H1 (cell line): ENCODE measurements at regions not wholly inside any gene's neighbourhood (a gene's known extent, or its start where the extent isn't known, plus 50 kb on each side); places are given as distances from the start of the nearest gene placed in this dataset.

ENCODE experiments used
- CTCF ChIA-PET: fragments of 300-600 bp; sonication (Branson Sonifier 250); formaldehyde crosslinking; loops from one replicate; lab custom pipeline; 2021; ENCODE audit not compliant: partially characterized antibody; lab: Charles Lee
- POLR2A ChIA-PET: fragments of 300-600 bp; sonication (Branson Sonifier 250); formaldehyde crosslinking; loops from one replicate; lab custom pipeline; 2021; ENCODE audit warnings: inconsistent platforms; ENCODE audit not compliant: partially characterized antibody; lab: Charles Lee
- DNase-seq, 2 experiments: peaks; one replicate each; pipeline versions ENCODE4 v3.0.0 to v3.0.0-alpha.2; 2010 to 2022; ENCODE audit warnings: low spot score in 2 of 2, low read depth in 1 of 2, mixed read lengths in 1 of 2
- FAIRE-seq: peaks from 2 replicates; lab custom pipeline; 2011; peaks lifted over from hg19 to GRCh38; lab: Jason Lieb, UNC
- H2AFZ ChIP-seq: 2 replicates; pipeline ENCODE4 v1.8.1; 2012; ENCODE audit warnings: low read length, inconsistent platforms
- H2AK5ac ChIP-seq: 2 replicates; pipeline ENCODE4 v1.6.1; 2013; ENCODE audit warnings: low read depth, low read length
- H2BK120ac ChIP-seq: replicated peaks from 2 replicates; pipeline ENCODE3; 2013; ENCODE audit warnings: low read depth, low read length, inconsistent platforms
- H2BK12ac ChIP-seq: 2 replicates; pipeline ENCODE4 v1.6.1; 2013; ENCODE audit warnings: low read depth, low read length
- H2BK15ac ChIP-seq: 2 replicates; pipeline ENCODE4 v1.6.1; 2013; ENCODE audit warnings: low read length
- H2BK20ac ChIP-seq: 2 replicates; pipeline ENCODE4 v1.6.1; 2013; ENCODE audit warnings: low read length
- H2BK5ac ChIP-seq: 2 replicates; pipeline ENCODE4 v1.6.1; 2013; ENCODE audit warnings: low read depth, low read length
- H3K14ac ChIP-seq: 2 replicates; pipeline ENCODE4 v1.6.1; 2013; ENCODE audit warnings: inconsistent platforms; ENCODE audit not compliant: insufficient read length
- H3K18ac ChIP-seq: 2 replicates; pipeline ENCODE4 v1.6.1; 2013; ENCODE audit warnings: low read length; ENCODE audit errors: extremely low read depth
- H3K23ac ChIP-seq: 2 replicates; pipeline ENCODE4 v1.6.1; 2013; ENCODE audit warnings: inconsistent platforms; ENCODE audit not compliant: insufficient read length
- H3K23me2 ChIP-seq: 2 replicates; pipeline ENCODE4 v1.6.1; 2013; ENCODE audit warnings: low read depth, low read length
- H3K27ac ChIP-seq: 2 replicates; pipeline ENCODE4 v1.6.1; 2011; ENCODE audit warnings: low read depth, low read length, inconsistent platforms
- H3K27me3 ChIP-seq, 4 experiments: replicated peaks in 1 of 4; 1 replicate in 1 of 4; 2 replicates in 3 of 4; pipeline versions ENCODE4 v1.6.1 to v1.8.1; 2011 to 2013; ENCODE audit warnings: low read length in 3 of 4, mild to moderate bottlenecking in 3 of 4, inconsistent platforms in 2 of 4, mixed read lengths in 2 of 4, moderate library complexity in 1 of 4; ENCODE audit not compliant: control insufficient read depth in 3 of 4, insufficient read depth in 3 of 4; ENCODE audit errors: extremely low read depth in 1 of 4
- H3K36me3 ChIP-seq, 4 experiments: 2 replicates each; pipeline versions ENCODE4 v1.6.1 to v1.8.1; 2011 to 2013; ENCODE audit warnings: mild to moderate bottlenecking in 4 of 4, low read length in 3 of 4, moderate library complexity in 2 of 4, control low read depth in 1 of 4, inconsistent platforms in 1 of 4; ENCODE audit not compliant: insufficient read depth in 4 of 4, control insufficient read depth in 2 of 4
- H3K4ac ChIP-seq: replicated peaks from 2 replicates; pipeline ENCODE3; 2013; ENCODE audit warnings: low read length, low read depth, mixed read lengths, inconsistent platforms; ENCODE audit not compliant: insufficient read length
- H3K4me1 ChIP-seq, 4 experiments: replicated peaks in 1 of 4; 1 replicate in 1 of 4; 2 replicates in 3 of 4; pipeline versions ENCODE4 v1.6.1 to v1.8.1; 2011 to 2013; ENCODE audit warnings: low read length in 3 of 4, inconsistent platforms in 2 of 4, mixed read lengths in 1 of 4; ENCODE audit not compliant: insufficient read depth in 4 of 4, control insufficient read depth in 3 of 4
- H3K4me2 ChIP-seq, 2 experiments: 2 replicates each; pipeline versions ENCODE4 v1.6.1 to v1.8.1; 2011 to 2013; ENCODE audit warnings: low read depth in 2 of 2, low read length in 2 of 2, control low read depth in 1 of 2, inconsistent platforms in 1 of 2, mild to moderate bottlenecking in 1 of 2; ENCODE audit not compliant: insufficient read depth in 1 of 2
- H3K4me3 ChIP-seq, 4 experiments: fragments of 200-600, 300-600 bp in 1 of 4; sonication (generic), shearing (Covaris generic), sonication (Bioruptor Twin) in 1 of 4; 2 replicates each; pipeline versions ENCODE4 v1.5.1 to v1.8.1; 2011 to 2016; ENCODE audit warnings: low read length in 4 of 4, low read depth in 3 of 4, control low read depth in 2 of 4, inconsistent platforms in 2 of 4, mild to moderate bottlenecking in 2 of 4, mixed read lengths in 1 of 4, moderate library complexity in 1 of 4; ENCODE audit not compliant: insufficient read depth in 2 of 4; ENCODE audit errors: extremely low read depth in 1 of 4
- H3K56ac ChIP-seq: replicated peaks from 2 replicates; pipeline ENCODE3; 2013; ENCODE audit warnings: low read depth, mild to moderate bottlenecking, mixed read lengths, low read length, inconsistent platforms; ENCODE audit not compliant: insufficient read length
- H3K79me1 ChIP-seq: 2 replicates; pipeline ENCODE4 v1.6.1; 2013; ENCODE audit warnings: low read depth, low read length, control low read depth
- H3K79me2 ChIP-seq, 2 experiments: 2 replicates each; pipeline versions ENCODE4 v1.6.1 to v1.8.1; 2012 to 2013; ENCODE audit warnings: low read length in 2 of 2, mild to moderate bottlenecking in 2 of 2, inconsistent platforms in 1 of 2; ENCODE audit not compliant: insufficient read depth in 2 of 2, control insufficient read depth in 1 of 2
- H3K9ac ChIP-seq, 4 experiments: replicated peaks in 1 of 4; 1 replicate in 1 of 4; 2 replicates in 3 of 4; pipeline versions ENCODE4 v1.6.1 to v1.8.1; 2011 to 2013; ENCODE audit warnings: low read depth in 3 of 4, low read length in 3 of 4, control low read depth in 2 of 4, mild to moderate bottlenecking in 2 of 4, moderate library complexity in 2 of 4, inconsistent platforms in 1 of 4; ENCODE audit errors: extremely low read depth in 1 of 4
- H3K9me3 ChIP-seq, 2 experiments: 2 replicates each; pipeline versions ENCODE4 v1.6.1 to v1.8.1; 2012 to 2013; ENCODE audit warnings: mild to moderate bottlenecking in 2 of 2, moderate library complexity in 2 of 2, control low read depth in 1 of 2, inconsistent platforms in 1 of 2, low read depth in 1 of 2, low read length in 1 of 2, mixed read lengths in 1 of 2; ENCODE audit not compliant: insufficient read depth in 2 of 2
- H4K20me1 ChIP-seq, 2 experiments: replicated peaks in 1 of 2; 2 replicates each; pipeline versions ENCODE3 to v1.8.1; 2011 to 2013; ENCODE audit warnings: inconsistent platforms in 2 of 2, low read length in 2 of 2, mild to moderate bottlenecking in 1 of 2; ENCODE audit not compliant: insufficient read depth in 2 of 2, control insufficient read depth in 1 of 2
- H4K5ac ChIP-seq: 2 replicates; pipeline ENCODE4 v1.6.1; 2013; ENCODE audit warnings: low read length, low read depth, mixed read lengths, inconsistent platforms; ENCODE audit not compliant: insufficient read length
- H4K8ac ChIP-seq: 2 replicates; pipeline ENCODE4 v1.8.0; 2013; ENCODE audit warnings: mild to moderate bottlenecking, moderate library complexity, low read length, inconsistent platforms; ENCODE audit not compliant: insufficient read depth; ENCODE audit errors: extremely low read depth
- H4K91ac ChIP-seq: replicated peaks from 2 replicates; pipeline ENCODE3; 2013; ENCODE audit warnings: low read length, mixed read lengths, inconsistent platforms; ENCODE audit not compliant: insufficient read length
- EP300 ChIP-seq, 2 experiments: IDR thresholded peaks; 1 replicate in 1 of 2; 2 replicates in 1 of 2; pipeline ENCODE4 v1.6.1; 2011 to 2012; ENCODE audit warnings: low read depth in 2 of 2, low read length in 2 of 2, mild to moderate bottlenecking in 2 of 2, borderline replicate concordance in 1 of 2, inconsistent platforms in 1 of 2, moderate library complexity in 1 of 2
- FOSL1 ChIP-seq: IDR thresholded peaks from 2 replicates; pipeline ENCODE4 v1.6.1; 2011; ENCODE audit warnings: mild to moderate bottlenecking, low read depth, low read length, moderate library complexity; ENCODE audit not compliant: insufficient read depth
- KDM1A ChIP-seq: fragments of 200-600, 300-600 bp; sonication (generic); IDR thresholded peaks from 2 replicates; pipeline ENCODE4 v1.7.1; 2016; ENCODE audit warnings: mild to moderate bottlenecking, low read length, borderline replicate concordance
- POLR2A ChIP-seq, 2 experiments: IDR thresholded peaks; 1 replicate in 1 of 2; 2 replicates in 1 of 2; pipeline ENCODE4 v1.6.1; 2011; ENCODE audit warnings: low read depth in 2 of 2, low read length in 2 of 2, mild to moderate bottlenecking in 2 of 2; ENCODE audit errors: control extremely low read depth in 1 of 2
- TAF1 ChIP-seq: IDR thresholded peaks from 2 replicates; pipeline ENCODE4 v1.6.1; 2011; ENCODE audit warnings: mild to moderate bottlenecking, low read depth, low read length
- WGBS, 2 experiments: shearing (Covaris generic) in 1 of 2; methylation state at CpG; one replicate each; pipeline versions ENCODE4 v1.1.6 to v1.1.7; 2013 to 2015; ENCODE audit warnings: low lambda C conversion rate in 2 of 2, mixed read lengths in 2 of 2, inconsistent platforms in 1 of 2, low coverage in 1 of 2, missing lambda C conversion rate in 1 of 2; ENCODE audit not compliant: insufficient replicate concordance in 2 of 2, insufficient coverage in 1 of 2, insufficient read length in 1 of 2; ENCODE audit errors: extremely low coverage in 1 of 2, missing lambda C conversion rate in 1 of 2; 5-methylcytosine and 5-hydroxymethylcytosine counted together

GRCh38 chr1:30149226-30149625 is 574.2 kb downstream of the MATN1 start:
- Histone ChIP-seq H3K4me1 (no peaks in the 10 kb centered on the region), H3K9me3 (peaks cover 19 to 22% of the 10 kb centered on the region in 2 experiments), H2BK20ac (no peak overlapping the region), H4K5ac (no peak overlapping the region), H3K79me1 (no peaks in the 10 kb centered on the region), H3K18ac (no peak overlapping the region), H2AK5ac (no peak overlapping the region), H3K23ac (no peak overlapping the region), H4K91ac (no peak overlapping the region), H2BK5ac (no peak overlapping the region), H3K56ac (no peak overlapping the region), H2BK120ac (no peak overlapping the region), H3K4me2 (no peak overlapping the region), H3K4me3 (no peak overlapping the region), H4K20me1 (no peaks in the 10 kb centered on the region), H3K27me3 (no peaks in the 10 kb centered on the region), H2BK12ac (no peak overlapping the region), H4K8ac (no peak overlapping the region), H3K9ac (no peak overlapping the region), H3K27ac (no peak overlapping the region), H3K14ac (no peak overlapping the region), H3K23me2 (no peaks in the 10 kb centered on the region; the same call in 1 of the 2 replicates), H3K36me3 (no peaks in the 10 kb centered on the region), H3K79me2 (no peaks in the 10 kb centered on the region), H2BK15ac (no peak overlapping the region), H2AFZ (no peak overlapping the region), H3K4ac (no peak overlapping the region)
- no peak for DNase-seq
- 84% methylated on average over 5 of the region's 5 CpGs; no CpG with 5 or more reads in 1 of the 2 experiments for WGBS, 2 experiments
- ChIA-PET CTCF (no interaction called here), POLR2A (no interaction called here)
- FAIRE-seq: no peak
- TF ChIP-seq FOSL1 (no peak), EP300 (IDR thresholded peaks at IDR 0.05; ENCODE audit: borderline replicate concordance in 1 of 2, low read depth in 2 of 2, low read length in 2 of 2) (no peak), TAF1 (no peak), POLR2A (IDR thresholded peaks at IDR 0.05; ENCODE audit: control extremely low read depth in 1 of 2, low read depth in 2 of 2, low read length in 2 of 2) (no peak), KDM1A (no peak)
